Activated CD8-positive, alpha-beta T cell treated with anti-CD3 and anti-CD28 coated beads for 36 hours (primary cell): ENCODE measurements at regions not wholly inside any gene's neighbourhood (a gene's known extent, or its start where the extent isn't known, plus 50 kb on each side); places are given as distances from the start of the nearest gene placed in this dataset.

Experiments used
- ATAC-seq: fragments of 200-7000 bp; cut with Tn5 transposase; one replicate; pipeline ENCODE4 v1.10.0; 2021; ENCODE audit warnings: mild to moderate bottlenecking, moderate library complexity
- CTCF ChIA-PET: fragments of 350-600 bp; sonication (Branson Sonifier 250); formaldehyde crosslinking; loops from one replicate; lab custom pipeline; 2021; ENCODE audit warnings: antibody characterized with exemption; lab: Charles Lee
- POLR2A ChIA-PET: fragments of 350-600 bp; sonication (Branson Sonifier 250); formaldehyde crosslinking; loops from one replicate; lab custom pipeline; 2021; ENCODE audit warnings: antibody characterized with exemption; lab: Charles Lee
- DNase-seq: peaks from one replicate; pipeline ENCODE4 v3.0.0-alpha.2; 2020
- H3K27ac Mint-ChIP-seq: one replicate; pipeline ENCODE4 v1.8.0; 2021; ENCODE audit warnings: mild to moderate bottlenecking, mixed read lengths
- H3K27me3 Mint-ChIP-seq: one replicate; pipeline ENCODE4 v1.8.0; 2021; ENCODE audit warnings: mixed read lengths
- H3K36me3 Mint-ChIP-seq: one replicate; pipeline ENCODE4 v1.8.0; 2021; ENCODE audit warnings: low read depth, mixed read lengths
- H3K4me1 Mint-ChIP-seq: one replicate; pipeline ENCODE4 v1.8.0; 2021; ENCODE audit warnings: low read depth, mixed read lengths
- H3K4me3 Mint-ChIP-seq: one replicate; pipeline ENCODE4 v1.8.0; 2021; ENCODE audit warnings: mild to moderate bottlenecking, moderate library complexity, mixed read lengths
- H3K9me3 Mint-ChIP-seq: one replicate; pipeline ENCODE4 v1.8.0; 2021; ENCODE audit warnings: mixed read lengths
- intact Hi-C: fragments of 100-400 bp; cut with micrococcal nuclease; formaldehyde crosslinking; loops from one replicate; pipeline ENCODE4 v1.10.0; 2022
- TF ChIP-seq, protein P1 (sequence below): fragments of 200-600 bp; IDR thresholded peaks from one replicate; pipeline ENCODE4 v1.8.0; 2022; ENCODE audit warnings: antibody characterized with exemption, mild to moderate bottlenecking

DNA sequence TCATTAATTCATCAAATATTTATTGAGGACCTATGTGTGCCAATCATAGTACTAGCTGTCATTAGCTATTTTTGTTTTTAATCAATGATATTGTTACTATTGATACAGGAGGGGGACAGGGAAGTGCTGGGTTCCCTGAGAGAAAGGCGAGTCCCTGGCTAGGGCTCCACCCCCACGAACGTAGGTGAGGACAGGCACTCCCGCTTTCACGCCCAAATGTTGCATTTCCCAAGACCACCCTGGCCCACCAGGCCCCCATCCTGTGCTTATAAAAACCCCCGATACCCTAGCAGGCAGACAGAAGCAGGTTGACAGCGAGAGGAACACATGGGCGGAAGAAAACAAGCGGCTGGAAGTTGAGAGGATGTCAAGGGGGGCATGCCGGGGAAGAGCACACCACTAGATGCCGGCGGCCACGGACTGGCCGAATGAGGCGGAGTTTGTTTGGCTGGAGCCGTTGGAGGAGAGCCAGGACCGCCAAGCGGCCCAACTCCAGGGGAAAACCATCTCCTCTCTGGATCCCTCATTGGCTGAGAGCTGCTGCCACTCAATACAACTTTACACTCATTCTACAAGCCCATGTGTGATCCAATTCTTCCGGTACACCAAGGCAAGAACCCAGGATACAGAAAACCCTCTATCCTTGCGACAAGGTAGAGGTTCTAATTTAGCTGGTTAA lies 798.7 kb upstream of the SEMA6D start:
- Mint-ChIP-seq H3K4me3 (no peak overlapping the region), H3K27ac (no peak overlapping the region), H3K27me3 (no peaks in the 10 kb centered on the region), H3K9me3 (peaks cover 10% of the 10 kb centered on the region), H3K36me3 (no peaks in the 10 kb centered on the region), H3K4me1 (no peaks in the 10 kb centered on the region)
- ATAC-seq (no peak), DNase-seq (no peak)
- CTCF ChIA-PET = no interaction called here
- TF ChIP-seq, protein P1, sequence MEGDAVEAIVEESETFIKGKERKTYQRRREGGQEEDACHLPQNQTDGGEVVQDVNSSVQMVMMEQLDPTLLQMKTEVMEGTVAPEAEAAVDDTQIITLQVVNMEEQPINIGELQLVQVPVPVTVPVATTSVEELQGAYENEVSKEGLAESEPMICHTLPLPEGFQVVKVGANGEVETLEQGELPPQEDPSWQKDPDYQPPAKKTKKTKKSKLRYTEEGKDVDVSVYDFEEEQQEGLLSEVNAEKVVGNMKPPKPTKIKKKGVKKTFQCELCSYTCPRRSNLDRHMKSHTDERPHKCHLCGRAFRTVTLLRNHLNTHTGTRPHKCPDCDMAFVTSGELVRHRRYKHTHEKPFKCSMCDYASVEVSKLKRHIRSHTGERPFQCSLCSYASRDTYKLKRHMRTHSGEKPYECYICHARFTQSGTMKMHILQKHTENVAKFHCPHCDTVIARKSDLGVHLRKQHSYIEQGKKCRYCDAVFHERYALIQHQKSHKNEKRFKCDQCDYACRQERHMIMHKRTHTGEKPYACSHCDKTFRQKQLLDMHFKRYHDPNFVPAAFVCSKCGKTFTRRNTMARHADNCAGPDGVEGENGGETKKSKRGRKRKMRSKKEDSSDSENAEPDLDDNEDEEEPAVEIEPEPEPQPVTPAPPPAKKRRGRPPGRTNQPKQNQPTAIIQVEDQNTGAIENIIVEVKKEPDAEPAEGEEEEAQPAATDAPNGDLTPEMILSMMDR = no peak
- POLR2A ChIA-PET = no interaction called here
- intact Hi-C loops = no loop called here

DNA sequence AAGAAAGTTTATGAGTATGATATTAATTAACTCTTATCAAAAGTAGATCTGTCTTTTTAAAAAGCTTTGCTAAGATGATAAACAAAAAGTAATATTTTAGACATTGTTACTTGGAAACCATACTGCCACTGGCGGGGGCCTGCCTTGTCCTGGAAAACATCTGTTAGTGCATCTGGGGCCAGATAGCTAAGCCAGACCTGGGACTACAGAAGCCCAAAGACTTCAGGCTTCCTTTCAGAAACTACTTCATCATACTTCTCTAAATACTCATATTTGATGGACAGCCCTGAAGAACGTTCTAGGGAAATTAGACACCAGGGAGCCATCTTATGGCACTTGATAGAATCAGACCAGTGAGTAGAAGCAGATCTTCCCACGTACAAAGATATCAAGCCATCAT lies 795.4 kb upstream of the SEMA6D start:
- Mint-ChIP-seq H3K4me1 (no peaks in the 10 kb centered on the region), H3K27me3 (no peaks in the 10 kb centered on the region), H3K9me3 (peaks cover 9% of the 10 kb centered on the region), H3K27ac (no peak overlapping the region), H3K36me3 (no peaks in the 10 kb centered on the region), H3K4me3 (no peak overlapping the region)
- TF ChIP-seq, protein P1 = no peak
- ATAC-seq = no peak
- CTCF ChIA-PET = no interaction called here
- DNase-seq = no peak
- POLR2A ChIA-PET = no interaction called here
- intact Hi-C loops = no loop called here

DNA sequence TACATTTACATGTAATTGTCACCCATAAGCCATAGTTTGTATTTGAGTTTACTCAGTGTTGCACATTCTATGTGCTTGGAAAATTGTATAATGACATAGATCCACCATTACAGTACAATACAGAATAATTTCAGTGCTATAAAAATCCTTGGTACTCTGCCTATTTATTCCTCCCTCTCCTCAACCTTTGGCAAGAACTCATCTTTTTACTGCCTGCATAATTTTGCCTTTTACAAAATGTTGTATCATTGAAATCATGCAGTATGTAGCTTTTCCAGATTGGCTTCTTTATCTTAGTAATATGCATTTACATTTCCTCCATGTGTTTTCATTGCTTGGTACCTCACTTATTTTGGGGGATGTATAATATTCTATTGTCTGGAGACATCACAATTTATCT lies 786.9 kb upstream of the SEMA6D start:
- CTCF ChIA-PET = no interaction called here
- Mint-ChIP-seq H3K9me3 (peaks cover 7% of the 10 kb centered on the region), H3K4me1 (no peaks in the 10 kb centered on the region), H3K27ac (no peak overlapping the region), H3K4me3 (no peak overlapping the region), H3K27me3 (no peaks in the 10 kb centered on the region), H3K36me3 (no peaks in the 10 kb centered on the region)
- ATAC-seq = no peak
- POLR2A ChIA-PET = no interaction called here
- intact Hi-C loops = no loop called here
- no peak for DNase-seq
- TF ChIP-seq, protein P1 = no peak

DNA sequence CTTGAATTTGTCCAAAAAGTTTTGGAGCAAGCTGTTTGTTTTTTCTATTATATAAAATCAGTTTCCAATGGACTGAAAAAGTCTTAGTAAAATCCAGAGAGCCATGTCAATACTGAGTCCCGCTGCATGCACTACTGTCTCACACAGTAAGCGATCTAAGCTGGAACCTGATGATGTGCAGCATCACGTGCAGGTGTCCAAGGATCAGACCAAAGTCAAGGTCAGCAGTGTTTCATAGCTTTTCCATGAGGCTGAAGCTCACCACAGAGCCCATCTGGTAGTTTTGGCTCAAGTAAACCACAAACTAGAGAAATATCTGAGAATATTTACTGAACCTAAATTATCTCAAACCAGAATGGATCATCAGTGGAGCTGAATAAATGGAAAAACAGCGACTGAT lies 784.0 kb upstream of the SEMA6D start:
- H3K36me3 Mint-ChIP-seq = no peaks in the 10 kb centered on the region
- POLR2A ChIA-PET = interaction anchor here (0.6 kb wide), 1 partner anchor 479 kb away, joined by 3 read pairs; no protein-coding TSS in a partner anchor
- no peak for ATAC-seq
- H3K4me3 Mint-ChIP-seq = no peak overlapping the region
- intact Hi-C loops = no loop called here
- H3K9me3 Mint-ChIP-seq = peaks cover 4% of the 10 kb centered on the region
- no peaks in the 10 kb centered on the region for H3K4me1 Mint-ChIP-seq
- H3K27ac Mint-ChIP-seq = no peak overlapping the region
- no peak for DNase-seq
- CTCF ChIA-PET = interaction anchor here (1.2 kb wide), 1 partner anchor 120 kb away, joined by 3 read pairs; no protein-coding TSS in a partner anchor
- no peaks in the 10 kb centered on the region for H3K27me3 Mint-ChIP-seq
- TF ChIP-seq, protein P1 = no peak

DNA sequence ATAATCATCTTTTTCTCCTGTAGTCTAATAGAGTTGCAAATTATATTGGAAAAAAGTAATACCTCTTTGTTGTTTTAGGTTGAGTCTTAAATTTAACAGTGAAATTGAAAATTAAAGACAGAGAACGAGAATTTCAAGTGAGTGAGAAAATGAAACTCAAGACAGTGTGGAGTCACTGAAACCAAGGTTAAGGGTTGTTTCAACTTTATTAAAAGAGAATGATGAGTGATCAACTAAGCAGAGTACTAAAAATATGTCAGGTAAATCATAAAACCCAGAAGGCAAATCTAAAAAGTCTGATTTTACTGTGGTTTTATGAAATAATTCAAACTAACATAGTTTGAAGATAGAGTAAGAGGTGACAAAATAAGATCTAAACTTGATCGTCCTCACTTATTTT lies 782.5 kb upstream of the SEMA6D start:
- Mint-ChIP-seq H3K36me3 (no peaks in the 10 kb centered on the region), H3K4me1 (no peaks in the 10 kb centered on the region), H3K27me3 (no peaks in the 10 kb centered on the region), H3K9me3 (peaks cover 6% of the 10 kb centered on the region), H3K27ac (no peak overlapping the region), H3K4me3 (no peak overlapping the region)
- POLR2A ChIA-PET = no interaction called here
- intact Hi-C loops = no loop called here
- ATAC-seq (no peak), DNase-seq (no peak)
- CTCF ChIA-PET = no interaction called here
- TF ChIP-seq, protein P1 = no peak
